ENCODE measurements at regions not wholly inside any gene's neighbourhood (a gene's known extent, or its start where the extent isn't known, plus 50 kb on each side); places are given as distances from the start of the nearest gene placed in this dataset.

DNA sequence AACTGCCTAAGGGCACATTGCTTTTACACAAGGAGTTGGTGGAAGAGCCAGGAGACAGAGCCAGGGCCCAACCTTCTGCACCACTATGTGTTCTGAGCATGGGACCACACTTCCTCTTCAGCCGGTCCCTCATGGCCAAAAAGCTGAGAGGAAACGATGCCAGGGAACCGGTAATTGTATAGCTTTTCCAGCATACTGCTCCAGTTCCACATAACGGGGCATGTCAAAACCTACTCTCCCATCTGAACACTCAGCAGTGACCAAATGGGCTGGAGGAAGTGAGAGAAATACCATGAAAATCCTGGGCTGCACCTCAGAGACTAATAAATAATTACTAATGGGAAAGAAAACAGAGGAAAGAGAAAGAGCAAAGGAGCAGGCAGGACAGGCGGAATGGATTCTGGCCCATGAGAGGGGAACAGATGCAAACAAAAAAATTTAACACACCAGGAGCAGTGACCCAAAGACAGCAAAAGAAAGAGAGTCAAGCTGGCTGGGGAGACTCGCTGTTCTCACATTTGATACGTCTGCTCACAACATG is 52.0 kb upstream of the BMP2 start:
- ATAC-seq: peak; percentile 54
- Histone ChIP-seq H3K4me1 (ENCODE audit: control insufficient read depth, insufficient read depth, low read length) (no peaks in the 10 kb centered on the region), H3K36me3 (ENCODE audit: control insufficient read depth in 2 of 2, insufficient read depth in 2 of 2, low read length in 1 of 2) (no peaks in the 10 kb centered on the region; a peak in 1 of 4 replicates), H3K27ac (ENCODE audit: control insufficient read depth, insufficient read depth) (no peak overlapping the region), H4K20me1 (ENCODE audit: control insufficient read depth, insufficient read depth) (no peaks in the 10 kb centered on the region), H2AFZ (ENCODE audit: control insufficient read depth, low read depth, low read length) (no peak overlapping the region), H3K4me3 (no peak overlapping the region), H3K27me3 (replicated peaks in 1 of 2; ENCODE audit: control insufficient read depth in 2 of 2, insufficient read depth in 2 of 2, low read length in 1 of 2) (no peaks in the 10 kb centered on the region), H3K9me3 (replicated peaks; ENCODE audit: control insufficient read depth, insufficient read depth, low read length) (no peaks in the 10 kb centered on the region), H3K9ac (ENCODE audit: control insufficient read depth, insufficient read depth, low read length) (no peak overlapping the region), H3K4me2 (ENCODE audit: control insufficient read depth, insufficient read depth) (no peak overlapping the region), H3K79me2 (ENCODE audit: control insufficient read depth, insufficient read depth, low read length) (no peaks in the 10 kb centered on the region)
- POLR2A ChIA-PET: no interaction called here
- no TSS peak for BruUV-seq (replicated peaks)
- SMC1A ChIA-PET (ENCODE audit: uncharacterized antibody, unreplicated experiment): interaction anchor here (0.5 to 4.3 kb wide), 8 partner anchors 9 to 219 kb away, joined by 3 to 32 read pairs (median 4); no protein-coding TSS in a partner anchor
- no peak for DNase-seq (ENCODE audit: low read depth, low spot score)
- intact Hi-C loops (cut with micrococcal nuclease; ENCODE audit: unreplicated experiment): no loop called here
- 11% methylated on average over 7 of the region's 7 CpGs for WGBS (ENCODE audit: insufficient coverage, insufficient replicate concordance, low lambda C conversion rate, missing lambda C conversion rate)
- in situ Hi-C loops (cut with MboI): no loop called here
- no peak for TF ChIP-seq ZNF622 (IDR thresholded peaks at IDR 0.05)
- TF ChIP-seq, protein P1, sequence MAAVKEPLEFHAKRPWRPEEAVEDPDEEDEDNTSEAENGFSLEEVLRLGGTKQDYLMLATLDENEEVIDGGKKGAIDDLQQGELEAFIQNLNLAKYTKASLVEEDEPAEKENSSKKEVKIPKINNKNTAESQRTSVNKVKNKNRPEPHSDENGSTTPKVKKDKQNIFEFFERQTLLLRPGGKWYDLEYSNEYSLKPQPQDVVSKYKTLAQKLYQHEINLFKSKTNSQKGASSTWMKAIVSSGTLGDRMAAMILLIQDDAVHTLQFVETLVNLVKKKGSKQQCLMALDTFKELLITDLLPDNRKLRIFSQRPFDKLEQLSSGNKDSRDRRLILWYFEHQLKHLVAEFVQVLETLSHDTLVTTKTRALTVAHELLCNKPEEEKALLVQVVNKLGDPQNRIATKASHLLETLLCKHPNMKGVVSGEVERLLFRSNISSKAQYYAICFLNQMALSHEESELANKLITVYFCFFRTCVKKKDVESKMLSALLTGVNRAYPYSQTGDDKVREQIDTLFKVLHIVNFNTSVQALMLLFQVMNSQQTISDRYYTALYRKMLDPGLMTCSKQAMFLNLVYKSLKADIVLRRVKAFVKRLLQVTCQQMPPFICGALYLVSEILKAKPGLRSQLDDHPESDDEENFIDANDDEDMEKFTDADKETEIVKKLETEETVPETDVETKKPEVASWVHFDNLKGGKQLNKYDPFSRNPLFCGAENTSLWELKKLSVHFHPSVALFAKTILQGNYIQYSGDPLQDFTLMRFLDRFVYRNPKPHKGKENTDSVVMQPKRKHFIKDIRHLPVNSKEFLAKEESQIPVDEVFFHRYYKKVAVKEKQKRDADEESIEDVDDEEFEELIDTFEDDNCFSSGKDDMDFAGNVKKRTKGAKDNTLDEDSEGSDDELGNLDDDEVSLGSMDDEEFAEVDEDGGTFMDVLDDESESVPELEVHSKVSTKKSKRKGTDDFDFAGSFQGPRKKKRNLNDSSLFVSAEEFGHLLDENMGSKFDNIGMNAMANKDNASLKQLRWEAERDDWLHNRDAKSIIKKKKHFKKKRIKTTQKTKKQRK (IDR thresholded peaks at IDR 0.05; ENCODE audit: low read depth, low read length): no peak
- RAD21 ChIA-PET (ENCODE audit: unreplicated experiment): interaction anchor here (0.6 kb wide), 1 partner anchor 21 kb away, joined by 3 read pairs; no protein-coding TSS in a partner anchor
- FAIRE-seq: no peak
- CTCF ChIA-PET: interaction anchor here (0.7 to 2.0 kb wide), 4 partner anchors 30 to 132 kb away, joined by 3 to 6 read pairs (median 3); no protein-coding TSS in a partner anchor

DNA sequence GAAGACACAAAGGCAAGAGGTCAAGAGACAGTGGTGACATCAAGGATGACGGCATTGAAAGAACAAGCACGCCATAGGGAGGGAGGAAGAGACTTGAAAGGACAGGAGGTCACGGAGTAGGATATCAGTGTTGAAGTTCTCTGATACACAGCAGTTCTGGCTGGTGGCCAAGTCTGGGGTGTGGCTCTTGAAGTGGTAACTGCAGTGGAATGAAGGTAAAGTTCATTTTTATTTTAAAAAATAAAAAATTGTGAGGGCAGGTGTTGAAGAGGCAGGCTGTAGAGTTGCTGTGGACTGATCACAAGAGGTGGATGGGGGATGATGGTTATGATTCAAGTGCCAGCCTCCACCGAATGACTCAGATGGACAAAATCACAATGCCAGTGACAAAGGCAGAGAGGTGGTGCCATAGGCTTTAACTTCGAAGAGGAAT is 53.2 kb upstream of the BMP2 start:
- H2AFZ ChIP-seq (ENCODE audit: control insufficient read depth, low read depth, low read length): no peak overlapping the region
- DNase-seq (ENCODE audit: low read depth, low spot score): no peak
- 23% methylated on average over 5 of the region's 5 CpGs for WGBS (ENCODE audit: insufficient coverage, insufficient replicate concordance, low lambda C conversion rate, missing lambda C conversion rate)
- CTCF ChIA-PET: no interaction called here
- no peak for ATAC-seq
- no peak overlapping the region for H3K27ac ChIP-seq (ENCODE audit: control insufficient read depth, insufficient read depth)
- H3K79me2 ChIP-seq (ENCODE audit: control insufficient read depth, insufficient read depth, low read length): no peaks in the 10 kb centered on the region
- H3K9me3 ChIP-seq (replicated peaks; ENCODE audit: control insufficient read depth, insufficient read depth, low read length): no peaks in the 10 kb centered on the region
- BruUV-seq (replicated peaks): no TSS peak
- RAD21 ChIA-PET (ENCODE audit: unreplicated experiment): no interaction called here
- no peaks in the 10 kb centered on the region; a peak in 1 of 4 replicates for H3K36me3 ChIP-seq (ENCODE audit: control insufficient read depth in 2 of 2, insufficient read depth in 2 of 2, low read length in 1 of 2)
- intact Hi-C loops (cut with micrococcal nuclease; ENCODE audit: unreplicated experiment): no loop called here
- TF ChIP-seq ZNF274 (IDR thresholded peaks at IDR 0.05; ENCODE audit: insufficient read depth, insufficient read length): no peak
- no peak for TF ChIP-seq PML (IDR thresholded peaks at IDR 0.05; ENCODE audit: low read length)
- POLR2A ChIA-PET: no interaction called here
- H3K4me1 ChIP-seq (ENCODE audit: control insufficient read depth, insufficient read depth, low read length): no peaks in the 10 kb centered on the region
- H3K9ac ChIP-seq (ENCODE audit: control insufficient read depth, insufficient read depth, low read length): no peak overlapping the region
- in situ Hi-C loops (cut with MboI): no loop called here
- SMC1A ChIA-PET (ENCODE audit: uncharacterized antibody, unreplicated experiment): no interaction called here
- FAIRE-seq: no peak
- no peaks in the 10 kb centered on the region for H4K20me1 ChIP-seq (ENCODE audit: control insufficient read depth, insufficient read depth)
- no peak overlapping the region for H3K4me3 ChIP-seq
- no peaks in the 10 kb centered on the region for H3K27me3 ChIP-seq (replicated peaks in 1 of 2; ENCODE audit: control insufficient read depth in 2 of 2, insufficient read depth in 2 of 2, low read length in 1 of 2)
- H3K4me2 ChIP-seq (ENCODE audit: control insufficient read depth, insufficient read depth): no peak overlapping the region

Measured in GM12878 (cell line).